NCI-H526 treated with DMSO at 0.1 percent for 48 hours (cell line): ENCODE measurements at regions not wholly inside any gene's neighbourhood (a gene's known extent, or its start where the extent isn't known, plus 50 kb on each side); places are given as distances from the start of the nearest gene placed in this dataset.
"Not testable (repeated sequence)": the region's sequence is repeated elsewhere in the genome, so short reads cannot be mapped to it uniquely, and the experiment has no call there.

Source experiments
- DNase-seq: peaks from one replicate; lab custom pipeline; 2025; lab: John Stamatoyannopoulos, UW

DNA sequence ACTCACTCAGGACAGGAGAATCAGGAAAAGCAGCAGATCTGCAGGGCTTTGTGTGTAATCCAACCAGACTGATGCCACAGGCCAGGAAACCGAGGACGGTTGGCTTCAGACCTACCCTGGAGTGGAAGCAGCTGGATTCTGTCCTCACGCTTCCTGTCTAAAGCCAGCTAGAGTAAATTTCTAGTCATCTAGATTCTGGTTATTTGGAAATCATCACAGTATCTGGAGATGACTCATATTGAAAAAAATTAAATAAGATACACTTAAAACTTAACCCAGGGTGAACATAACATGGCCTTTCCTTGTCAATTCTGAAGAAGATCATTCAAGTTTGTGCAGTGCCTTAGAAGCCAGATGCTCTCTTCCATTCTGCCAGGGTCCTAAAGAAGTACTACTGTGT lies 288.9 kb upstream of the PLGLB2 start:
- DNase-seq: not testable (repeated sequence)

DNA sequence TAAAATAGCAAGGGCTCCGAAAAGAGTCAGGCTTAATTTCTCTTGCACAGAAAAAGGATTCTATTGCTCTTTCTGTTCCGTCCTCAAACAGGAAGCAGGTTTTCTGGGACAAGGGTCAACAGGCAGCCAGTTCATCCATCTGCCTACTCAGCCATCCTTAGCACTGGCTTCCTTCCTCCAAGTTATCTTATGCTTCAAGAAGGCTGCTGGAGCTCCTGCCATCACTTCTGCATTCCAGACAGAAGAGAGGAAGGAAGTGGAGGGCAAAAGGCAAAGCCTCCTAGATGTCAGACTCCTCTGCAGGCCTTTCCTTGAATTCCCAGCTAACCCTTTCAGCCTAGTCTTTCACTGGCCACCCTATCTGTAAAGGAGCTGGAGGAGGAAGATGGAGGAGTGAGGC lies 287.8 kb upstream of the PLGLB2 start:
- DNase-seq: not testable (repeated sequence)

DNA sequence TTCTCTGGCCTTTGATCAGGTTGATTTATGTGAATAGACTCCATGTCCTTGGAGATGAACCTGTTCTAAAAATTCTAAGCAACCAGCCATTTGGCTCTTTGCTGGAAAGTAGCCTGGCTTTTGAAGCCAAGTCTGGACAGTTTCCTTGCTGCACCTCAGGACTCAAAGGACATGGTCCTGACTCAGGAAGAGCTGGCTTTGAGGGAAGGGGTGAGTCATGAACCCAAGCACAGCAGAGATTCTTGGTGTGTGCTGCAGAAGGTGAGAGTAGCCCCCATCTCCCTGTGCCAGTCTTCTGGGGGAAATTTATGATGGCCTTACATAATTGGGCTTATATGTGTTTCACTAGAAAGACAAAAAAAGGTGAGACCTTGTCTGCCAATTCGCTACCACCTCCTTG lies 287.2 kb upstream of the PLGLB2 start:
- not testable (repeated sequence) for DNase-seq

DNA sequence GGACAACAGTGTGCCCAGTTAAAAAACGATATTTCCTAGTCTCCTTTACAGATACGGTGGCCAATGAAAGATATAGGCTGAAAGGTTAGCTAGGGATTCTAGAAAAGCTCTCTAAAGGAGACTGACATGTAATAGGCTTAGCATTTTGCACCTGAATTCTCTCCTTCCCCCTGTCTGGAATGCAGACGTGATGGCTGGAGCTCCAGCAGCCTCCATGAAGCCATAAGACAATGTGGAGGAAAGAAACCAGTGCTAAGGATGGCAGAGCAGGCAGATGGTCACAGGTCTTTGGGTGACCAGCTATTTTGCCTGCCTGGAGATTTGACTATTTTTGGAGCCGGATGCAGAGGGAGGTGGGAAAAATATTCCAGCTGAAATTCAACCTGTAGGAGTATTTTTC lies 286.2 kb upstream of the PLGLB2 start:
- DNase-seq: not testable (repeated sequence)

DNA sequence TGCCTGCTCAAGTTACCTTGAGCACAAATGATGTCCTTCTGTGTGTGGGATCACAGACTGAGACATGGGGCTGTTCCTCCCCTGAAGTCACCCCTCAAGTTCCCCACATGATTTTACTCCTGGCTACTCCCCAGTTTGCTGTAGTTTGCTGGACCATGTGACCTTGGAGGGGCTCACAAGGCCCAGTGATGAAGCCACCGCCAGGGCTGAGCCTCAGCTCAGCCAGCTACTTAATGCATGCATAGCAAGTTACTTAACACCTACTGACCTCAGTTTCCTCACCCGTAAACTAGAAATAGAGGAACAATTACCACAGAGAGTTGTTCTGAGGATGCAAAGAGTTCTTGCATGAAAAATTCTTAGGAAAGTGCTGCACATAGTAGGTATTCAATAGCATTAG lies 283.7 kb upstream of the PLGLB2 start:
- DNase-seq: not testable (repeated sequence)

DNA sequence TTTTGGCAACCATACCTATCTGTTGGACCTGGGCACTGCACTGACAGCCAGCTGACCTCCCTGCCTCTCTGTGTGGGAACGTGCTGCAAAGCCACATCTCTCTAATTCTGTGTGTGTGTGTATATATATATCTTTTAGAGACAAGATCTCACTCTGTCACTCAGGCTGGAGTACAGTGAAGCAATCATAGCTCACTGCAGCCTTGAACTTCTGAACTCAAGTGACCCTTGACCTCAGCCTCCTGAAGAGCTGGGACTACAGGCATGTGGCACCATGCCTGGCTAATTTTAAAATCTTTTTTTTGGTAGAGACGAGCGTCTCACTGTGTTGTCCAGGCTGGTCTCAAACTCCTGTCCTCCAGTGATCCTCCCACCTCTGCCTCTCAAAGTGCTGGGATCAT lies 282.2 kb upstream of the PLGLB2 start:
- not testable (repeated sequence) for DNase-seq

DNA sequence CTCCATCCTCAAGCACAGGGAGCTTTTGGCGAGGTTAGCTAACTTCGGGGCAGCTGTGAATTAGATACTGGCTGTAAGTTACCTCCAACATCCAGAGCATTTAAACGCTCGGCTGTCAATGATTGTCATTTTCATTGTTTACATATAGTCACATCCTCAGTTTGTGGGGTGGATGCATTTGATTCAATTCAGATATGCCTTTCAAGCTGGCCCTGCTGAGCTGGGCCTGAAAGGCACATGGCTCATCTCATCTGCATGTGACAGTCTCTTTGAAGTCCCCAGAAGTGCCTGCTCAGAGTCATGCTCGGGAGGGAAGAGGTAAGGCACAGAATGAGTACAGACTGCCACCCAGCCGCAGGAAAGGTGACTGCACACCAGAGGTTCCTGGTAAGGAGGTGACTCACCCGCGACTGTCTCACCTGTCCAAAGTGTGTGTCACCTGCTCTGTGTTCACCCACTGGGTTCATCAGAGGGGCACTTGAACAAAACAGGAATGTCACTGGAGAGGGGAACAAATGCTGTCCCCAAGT lies 281.2 kb upstream of the PLGLB2 start:
- not testable (repeated sequence) for DNase-seq

DNA sequence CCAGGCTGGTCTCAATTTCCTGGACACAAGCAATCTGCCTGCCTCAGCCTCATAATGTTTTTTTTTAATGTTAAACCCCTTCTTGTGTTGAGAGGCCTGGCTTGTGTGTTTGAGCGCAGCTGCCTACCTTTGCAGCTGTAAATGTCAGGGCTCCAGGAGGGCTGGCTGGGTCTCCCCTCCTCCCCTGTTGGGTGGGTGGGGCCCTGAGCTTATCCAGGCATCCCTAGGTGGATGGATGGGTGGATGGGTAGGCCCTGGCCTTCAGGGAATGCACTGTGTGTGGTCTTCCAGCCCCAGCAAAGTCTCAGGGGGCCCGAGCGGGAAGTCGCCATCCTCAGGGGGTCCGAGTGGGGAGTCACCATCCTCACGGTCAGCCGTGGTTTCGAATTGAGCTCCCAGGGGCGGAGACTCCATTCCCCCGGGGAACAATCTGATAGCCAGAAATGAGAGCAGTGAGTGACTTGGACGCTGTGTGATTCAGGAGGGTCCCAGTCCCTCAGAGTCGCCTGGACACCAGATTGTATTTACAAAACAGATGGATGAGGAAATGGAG lies 279.4 kb upstream of the PLGLB2 start:
- DNase-seq: not testable (repeated sequence)

DNA sequence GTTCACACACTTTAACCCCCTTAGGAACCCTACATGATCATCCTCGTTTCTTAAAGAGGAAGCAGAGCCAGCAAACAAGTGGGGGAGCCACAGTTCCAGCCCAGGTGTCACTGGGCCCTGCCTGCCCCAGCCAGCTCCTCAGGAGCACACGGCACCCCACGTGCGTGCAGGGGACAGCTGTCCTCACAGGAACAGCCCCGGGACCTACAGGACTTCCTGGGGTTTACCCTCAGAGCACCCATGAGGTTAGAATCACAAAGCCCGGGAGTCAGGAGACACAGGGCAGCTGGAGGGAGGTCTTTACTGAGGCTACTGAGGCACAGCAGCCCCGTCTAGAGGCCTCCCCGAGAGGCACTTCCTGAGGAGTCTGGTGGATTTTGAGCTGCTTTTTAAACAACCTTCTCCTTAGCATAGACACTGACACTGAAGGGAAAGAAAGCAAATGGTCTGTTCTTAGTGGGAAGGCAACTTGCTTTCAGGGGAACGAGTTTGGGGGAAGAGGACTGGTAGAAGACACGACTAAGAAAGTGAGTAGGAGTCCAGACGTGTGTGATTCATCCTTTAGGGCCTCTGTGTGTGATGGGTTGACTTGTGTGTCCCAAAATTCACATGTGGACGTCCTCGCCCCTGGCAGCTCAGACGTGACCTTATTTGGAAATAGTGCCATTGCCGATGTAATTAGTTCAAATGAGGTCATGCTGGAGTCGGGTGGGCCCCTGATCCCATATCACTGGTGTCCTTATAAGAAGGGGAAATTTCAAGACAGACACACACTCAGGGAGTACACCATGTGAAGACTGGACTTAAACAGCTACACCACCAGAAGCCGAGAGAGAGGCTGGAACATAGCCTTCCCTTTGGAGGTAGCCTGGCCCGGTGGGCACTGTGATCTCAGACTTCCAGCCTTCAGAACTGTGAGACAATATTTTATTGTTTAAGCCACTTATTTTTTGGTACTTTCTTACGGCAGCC lies 278.4 kb upstream of the PLGLB2 start:
- DNase-seq: not testable (repeated sequence)

DNA sequence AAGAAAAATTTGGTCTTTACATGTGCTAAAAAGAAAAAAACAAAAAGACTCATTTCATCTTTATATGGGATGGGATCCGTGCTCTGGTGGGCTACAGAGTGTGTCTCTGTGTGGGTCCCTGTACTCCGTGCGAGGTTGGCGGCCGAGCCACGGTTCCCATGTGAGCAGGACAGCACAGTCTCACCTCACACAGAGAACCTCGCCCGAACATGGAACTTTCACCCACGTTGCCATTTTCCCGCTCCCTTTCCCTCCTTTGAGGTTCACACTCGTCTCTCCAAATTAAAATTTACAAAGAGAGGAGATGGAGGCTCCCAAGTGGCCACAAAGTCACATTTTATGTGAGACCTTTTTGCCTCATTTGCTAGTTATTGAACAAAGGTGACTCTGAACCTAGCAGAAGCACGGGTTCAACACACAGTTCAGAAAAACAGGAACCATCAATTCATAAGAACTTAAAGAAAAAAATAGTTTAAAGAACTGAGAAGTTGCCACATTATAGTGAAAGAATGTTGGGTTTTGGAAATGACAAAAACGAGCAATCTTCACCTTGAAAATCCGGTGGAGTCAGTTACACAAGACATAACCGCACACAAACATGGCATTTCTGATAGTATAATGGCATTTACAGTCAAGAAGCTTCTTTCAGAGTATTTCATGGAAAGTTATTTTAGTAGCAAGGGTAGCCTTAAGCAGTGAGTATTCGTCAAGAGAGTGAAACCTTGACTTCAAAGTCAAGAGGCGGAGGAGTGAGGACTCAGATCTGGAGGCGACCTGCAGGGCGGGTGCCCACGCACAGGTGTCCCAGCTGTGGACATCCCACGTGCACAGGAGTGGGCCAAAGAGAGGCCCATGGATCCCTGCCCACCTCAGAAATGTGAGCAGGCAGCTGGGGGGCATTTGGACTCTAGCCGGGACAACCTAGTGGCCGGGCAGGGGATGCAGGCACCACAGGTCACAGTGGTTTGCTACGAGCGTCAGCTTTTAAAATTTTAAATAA lies 277.2 kb upstream of the PLGLB2 start:
- DNase-seq: not testable (repeated sequence)

DNA sequence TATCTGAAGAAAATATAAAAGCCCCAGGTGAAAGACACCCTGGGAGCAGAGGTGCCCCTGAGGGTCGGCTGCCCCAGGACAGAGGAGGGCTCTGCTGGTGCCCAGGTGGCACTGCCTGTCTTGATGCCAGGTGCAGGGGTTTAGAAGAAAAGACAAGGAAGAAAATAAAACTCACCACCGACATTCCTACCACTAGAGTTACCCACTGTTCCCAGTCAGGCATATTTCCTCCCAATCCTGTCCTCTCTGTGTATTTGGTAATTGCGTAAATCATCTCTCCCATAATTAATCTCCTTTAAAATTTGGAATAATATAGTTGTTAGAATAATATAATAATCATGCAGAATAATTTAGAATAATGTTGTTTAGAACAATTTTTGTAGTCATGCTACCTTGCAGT lies 276.4 kb upstream of the PLGLB2 start:
- DNase-seq: not testable (repeated sequence)

DNA sequence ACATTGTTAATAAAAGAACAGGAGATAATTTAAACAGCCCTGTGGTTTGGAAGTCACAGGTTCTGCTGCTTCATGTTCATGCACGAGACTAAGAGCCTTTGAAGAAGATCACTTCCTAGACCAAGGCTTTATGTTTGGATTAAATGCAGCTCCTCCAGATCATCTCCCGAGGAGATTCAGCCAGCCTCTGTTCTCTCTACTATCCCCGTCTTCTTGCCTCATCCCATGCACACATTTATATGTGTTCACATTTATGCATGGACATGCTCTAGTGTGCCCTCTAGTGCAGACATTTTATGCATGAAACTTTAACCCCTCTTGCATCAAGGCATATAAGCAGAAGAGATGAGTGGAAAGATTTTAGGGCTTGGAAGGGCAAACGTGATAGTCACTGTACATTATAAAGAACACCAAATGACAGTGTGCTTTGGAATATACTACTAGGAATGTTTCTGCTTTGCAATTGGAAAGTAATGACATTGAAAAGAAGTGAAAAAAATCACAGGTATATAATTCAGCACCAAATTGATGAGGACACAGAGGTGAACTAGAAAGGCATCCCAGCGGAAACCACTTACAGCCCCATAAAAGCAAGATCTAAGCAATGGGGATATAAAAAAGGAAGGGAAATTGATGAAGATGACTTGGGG lies 271.5 kb upstream of the PLGLB2 start:
- not testable (repeated sequence) for DNase-seq

DNA sequence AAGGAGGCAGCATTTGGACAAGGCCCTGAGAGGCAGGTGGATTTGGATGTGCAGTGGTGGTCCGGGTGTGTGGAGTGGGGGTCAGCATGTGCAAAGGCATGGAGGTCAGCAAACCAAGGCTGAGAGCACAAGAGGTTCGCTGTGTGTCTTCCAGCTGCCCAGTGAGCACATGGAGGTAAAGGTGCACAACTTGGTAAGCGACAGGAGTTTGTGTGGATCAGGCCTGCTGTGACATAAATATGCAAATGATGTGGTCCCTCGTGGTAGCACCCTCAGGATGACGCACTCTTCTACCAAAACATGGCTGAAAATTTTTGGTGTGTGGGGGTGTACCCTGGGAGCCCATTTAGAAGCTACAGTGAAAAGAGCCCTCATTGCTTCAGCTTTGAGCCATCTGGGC lies 271.0 kb upstream of the PLGLB2 start:
- not testable (repeated sequence) for DNase-seq

DNA sequence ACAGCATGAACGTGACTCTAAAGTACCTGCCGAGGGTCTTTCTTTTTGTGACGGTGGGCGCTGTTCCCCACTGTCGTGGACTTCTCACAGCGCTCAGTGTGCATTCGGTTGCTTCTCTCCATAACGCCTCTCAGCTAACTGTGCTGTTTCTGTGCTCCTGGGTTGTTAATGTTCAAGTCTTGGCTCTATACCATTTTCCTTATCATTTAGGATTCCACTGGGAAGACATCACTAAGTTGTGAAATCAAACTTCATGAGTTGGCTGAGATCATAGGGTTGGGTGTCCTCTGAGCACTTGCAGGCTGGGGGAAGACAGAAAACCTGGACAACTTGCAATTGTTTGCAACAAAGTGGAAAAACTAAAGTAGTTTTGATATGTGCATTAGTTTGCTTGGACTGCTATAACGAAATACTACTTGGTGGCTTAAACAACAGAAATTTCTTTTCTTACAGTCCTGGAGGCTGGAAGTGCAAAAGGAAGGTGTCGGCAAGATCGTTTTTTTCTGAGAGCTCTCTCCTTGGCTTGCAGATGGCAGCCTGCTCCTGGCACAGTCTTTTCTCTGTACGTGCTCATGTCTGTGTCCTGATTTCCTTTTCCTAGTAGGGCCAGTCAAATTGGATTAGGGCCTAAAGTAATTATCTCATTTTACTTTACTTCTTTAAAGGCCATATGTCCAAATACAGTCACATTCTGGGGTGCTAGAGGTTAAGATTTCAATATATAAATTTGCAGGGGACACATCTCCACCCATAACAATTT lies 270.0 kb upstream of the PLGLB2 start:
- not testable (repeated sequence) for DNase-seq

DNA sequence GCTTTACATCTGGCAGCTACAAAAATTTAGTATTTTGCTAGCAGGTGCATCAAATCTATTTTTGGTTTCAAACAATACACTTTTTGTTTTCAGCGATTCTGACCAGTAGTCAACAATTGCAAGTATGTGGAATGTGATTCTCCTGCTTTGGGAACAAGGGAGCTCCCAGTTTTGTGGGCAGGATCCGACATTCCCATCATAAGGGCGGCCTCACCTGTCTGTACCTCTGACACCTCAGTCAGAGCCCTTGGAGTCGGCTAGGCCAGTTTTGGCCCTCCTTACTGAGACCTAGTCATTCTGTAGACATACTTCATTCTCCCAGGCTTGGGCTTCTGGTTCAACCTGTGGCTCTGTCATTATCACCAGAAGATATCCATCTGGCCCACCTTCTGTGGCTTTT lies 269.0 kb upstream of the PLGLB2 start:
- DNase-seq: not testable (repeated sequence)

DNA sequence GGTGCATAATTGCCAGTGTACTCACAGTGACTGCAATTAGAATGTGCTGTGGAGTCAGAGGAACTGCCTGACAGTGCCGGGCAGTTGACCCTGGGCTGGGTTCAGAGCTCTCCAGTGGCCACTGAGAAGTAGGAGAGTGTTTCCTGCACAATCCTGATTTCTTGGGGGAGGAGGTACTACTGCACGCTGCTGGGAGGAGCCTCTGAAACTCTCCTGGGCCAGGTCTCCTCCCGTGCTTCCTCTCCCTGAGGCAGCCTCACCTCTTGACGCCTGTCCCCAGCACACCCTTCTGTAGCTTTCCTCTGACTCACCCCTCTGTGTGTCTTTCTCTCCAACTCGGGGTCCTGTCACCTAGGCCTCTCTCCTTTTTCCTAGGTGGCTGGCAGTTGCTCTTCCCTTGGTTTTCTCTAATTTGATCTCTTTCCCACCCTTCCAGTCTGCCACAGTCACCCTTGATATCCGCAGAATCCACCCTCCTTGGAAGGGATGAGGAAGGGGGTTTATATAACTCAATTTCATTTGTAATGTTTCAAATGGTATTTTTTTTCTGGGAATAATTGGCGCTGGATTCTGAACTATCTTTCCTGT lies 264.7 kb upstream of the PLGLB2 start:
- DNase-seq: not testable (repeated sequence)

DNA sequence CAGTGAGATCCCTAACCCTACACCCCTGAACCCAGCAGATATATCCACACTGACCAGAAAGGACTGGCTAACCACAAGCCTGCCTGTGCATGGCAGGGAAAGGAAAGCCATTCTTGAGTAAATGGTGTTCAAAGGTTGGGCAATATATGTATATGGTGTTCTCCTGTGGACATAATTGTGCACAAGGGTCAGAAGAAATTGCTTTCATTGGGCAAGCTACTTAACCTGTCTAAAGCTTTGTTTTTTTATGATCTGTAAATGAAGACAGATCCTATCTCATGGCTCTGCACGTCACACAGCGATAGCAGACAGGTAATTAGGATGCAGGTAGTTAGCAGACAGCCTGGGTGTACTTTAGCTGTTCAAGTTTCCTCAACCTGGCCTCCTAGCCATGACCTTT lies 263.5 kb upstream of the PLGLB2 start:
- DNase-seq: not testable (repeated sequence)

DNA sequence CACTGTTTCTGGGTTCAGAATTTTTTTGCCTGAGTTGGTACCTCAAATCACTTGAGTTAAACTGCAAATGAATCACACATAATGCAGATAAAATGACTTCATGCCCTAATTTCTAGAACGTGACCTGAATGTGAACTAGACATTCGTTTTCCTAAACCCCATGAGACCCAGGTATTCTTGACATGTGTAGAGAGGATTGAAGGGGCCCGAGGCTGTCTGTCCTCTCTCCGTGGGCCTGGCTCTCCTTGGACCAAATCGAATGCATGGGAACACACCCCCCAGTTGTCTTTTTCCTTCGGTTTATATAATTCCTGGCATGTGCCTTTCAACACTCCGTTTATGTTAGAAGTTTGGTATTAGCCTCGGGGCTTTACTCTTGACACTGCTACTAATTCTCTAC lies 262.4 kb upstream of the PLGLB2 start:
- not testable (repeated sequence) for DNase-seq

DNA sequence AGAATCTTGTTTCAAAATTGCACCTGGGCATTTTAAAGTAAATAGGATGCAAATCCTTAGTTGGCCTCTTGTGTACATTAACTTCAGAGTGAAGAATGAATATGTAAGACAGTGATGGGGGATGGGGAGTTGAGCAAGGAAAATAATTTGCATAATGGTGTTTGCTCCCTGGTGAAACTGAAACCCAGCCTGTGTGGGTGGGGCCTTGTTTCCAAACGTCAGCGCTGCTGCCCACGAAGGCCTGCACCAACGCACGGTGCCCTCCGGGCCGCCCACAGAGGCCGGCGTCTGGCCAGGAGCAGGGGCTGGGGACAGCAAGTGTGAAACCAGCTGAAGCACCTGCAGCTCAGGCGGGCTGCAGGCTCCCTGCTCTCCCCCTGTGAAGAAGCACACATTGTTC lies 262.0 kb upstream of the PLGLB2 start:
- DNase-seq: not testable (repeated sequence)

DNA sequence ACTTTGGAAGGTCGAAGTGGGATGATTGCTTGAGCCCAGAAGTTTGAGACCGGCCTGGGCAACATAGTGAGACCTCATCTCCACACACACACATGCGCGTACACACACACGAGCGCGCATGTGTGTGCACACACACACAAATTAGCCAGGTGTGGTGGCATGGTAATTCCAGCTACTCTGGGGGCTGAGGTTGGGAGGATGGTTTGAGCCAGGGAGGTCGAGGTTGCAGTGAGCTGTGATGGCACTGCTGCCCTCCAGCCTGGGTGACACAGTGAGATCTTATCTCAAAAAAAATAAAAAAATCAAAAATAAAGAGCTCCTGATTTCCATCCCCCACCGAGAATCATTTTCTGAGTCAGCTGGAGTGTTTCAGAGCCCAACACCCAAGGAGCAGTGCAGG lies 261.5 kb upstream of the PLGLB2 start:
- not testable (repeated sequence) for DNase-seq
